CD4-positive, alpha-beta T cell treated with Interleukin-6 at 100 ng/mL for 8 hours (primary cell): ENCODE measurements at regions not wholly inside any gene's neighbourhood (a gene's known extent, or its start where the extent isn't known, plus 50 kb on each side); places are given as distances from the start of the nearest gene placed in this dataset.

Experiments used
- DNase-seq: peaks from one replicate; pipeline ENCODE4 v3.0.0-alpha.2; 2020; ENCODE audit warnings: mixed read lengths, low spot score

- no peak for DNase-seq
Measured at GRCh38 chr5:141800617-141801016, 77.6 kb downstream of the PCDH1 start.

- DNase-seq = no peak
Measured at GRCh38 chr5:141799507-141800167, 78.6 kb downstream of the PCDH1 start.

GRCh38 chr5:141797425-141797824, 80.8 kb downstream of the PCDH1 start:
- DNase-seq = no peak

- no peak for DNase-seq
Measured at GRCh38 chr5:141795421-141795820, 82.8 kb downstream of the PCDH1 start.

- DNase-seq = no peak
Measured at GRCh38 chr5:141793881-141794280, 84.3 kb downstream of the PCDH1 start.

GRCh38 chr5:141793403-141793802, 84.8 kb downstream of the PCDH1 start:
- no peak for DNase-seq

GRCh38 chr5:141790630-141791029, 87.6 kb downstream of the PCDH1 start:
- no peak for DNase-seq

- DNase-seq = no peak
Measured at GRCh38 chr5:141789330-141789729, 88.9 kb downstream of the PCDH1 start.

GRCh38 chr5:141788296-141788970, 89.8 kb downstream of the PCDH1 start:
- DNase-seq = no peak

GRCh38 chr5:141787376-141787775, 90.8 kb downstream of the PCDH1 start:
- DNase-seq = no peak

- no peak for DNase-seq
Measured at GRCh38 chr5:141786700-141787099, 91.5 kb downstream of the PCDH1 start.

GRCh38 chr5:141785711-141786110, 92.5 kb downstream of the PCDH1 start:
- no peak for DNase-seq

- DNase-seq = no peak
Measured at GRCh38 chr5:141785135-141785534, 93.1 kb downstream of the PCDH1 start.

GRCh38 chr5:141784529-141784928, 93.7 kb downstream of the PCDH1 start:
- DNase-seq = no peak

- DNase-seq = no peak
Measured at GRCh38 chr5:141783947-141784296, 94.3 kb downstream of the PCDH1 start.

GRCh38 chr5:141783005-141783946, 94.9 kb downstream of the PCDH1 start:
- DNase-seq = no peak

GRCh38 chr5:141781910-141782309, 96.3 kb downstream of the PCDH1 start:
- DNase-seq = no peak

- no peak for DNase-seq
Measured at GRCh38 chr5:141780952-141781781, 97.0 kb downstream of the PCDH1 start.

GRCh38 chr5:141780240-141780951, 97.8 kb downstream of the PCDH1 start:
- no peak for DNase-seq

GRCh38 chr5:141779503-141779973, 97.5 kb upstream of the ARAP3 start:
- no peak for DNase-seq

GRCh38 chr5:141778683-141779082, 96.7 kb upstream of the ARAP3 start:
- no peak for DNase-seq
